ENCODE measurements at regions not wholly inside any gene's neighbourhood (a gene's known extent, or its start where the extent isn't known, plus 50 kb on each side); places are given as distances from the start of the nearest gene placed in this dataset.

DNA sequence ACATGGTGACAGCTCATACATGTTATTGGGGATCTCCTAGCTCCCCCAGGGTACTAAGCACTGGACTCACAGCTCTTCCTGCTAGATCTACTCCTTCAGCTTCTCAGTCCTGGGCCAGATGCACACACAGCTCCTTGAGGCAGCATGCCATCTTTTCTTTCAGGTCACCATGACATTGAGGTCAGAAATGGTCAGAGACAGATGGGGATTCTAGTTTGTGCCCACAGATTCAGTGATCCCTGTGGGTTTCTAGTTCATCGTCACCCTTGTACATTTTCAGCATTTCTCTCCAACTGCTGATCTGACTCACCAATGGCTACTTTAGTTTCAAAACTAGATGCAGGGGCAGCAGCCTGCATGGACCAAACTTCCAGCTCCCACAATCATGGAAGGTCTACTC, 560.7 kb upstream of the PSMD7 start:
- Histone ChIP-seq H3K9me3 (ENCODE audit: control insufficient read depth, low read length) (no peaks in the 10 kb centered on the region), H3K4me3 (ENCODE audit: low read depth, low read length) (no peak overlapping the region), H3K27me3 (ENCODE audit: control insufficient read depth, insufficient read depth, low read length) (no peaks in the 10 kb centered on the region), H3K27ac (no peak overlapping the region), H3K36me3 (ENCODE audit: control insufficient read depth, insufficient read depth, low read length) (no peaks in the 10 kb centered on the region), H3K9ac (no peak overlapping the region), H2AFZ (no peak overlapping the region), H3K79me2 (no peaks in the 10 kb centered on the region), H3K4me1 (no peaks in the 10 kb centered on the region), H3K4me2 (ENCODE audit: low read length) (no peak overlapping the region)
- TF ChIP-seq, protein P1, sequence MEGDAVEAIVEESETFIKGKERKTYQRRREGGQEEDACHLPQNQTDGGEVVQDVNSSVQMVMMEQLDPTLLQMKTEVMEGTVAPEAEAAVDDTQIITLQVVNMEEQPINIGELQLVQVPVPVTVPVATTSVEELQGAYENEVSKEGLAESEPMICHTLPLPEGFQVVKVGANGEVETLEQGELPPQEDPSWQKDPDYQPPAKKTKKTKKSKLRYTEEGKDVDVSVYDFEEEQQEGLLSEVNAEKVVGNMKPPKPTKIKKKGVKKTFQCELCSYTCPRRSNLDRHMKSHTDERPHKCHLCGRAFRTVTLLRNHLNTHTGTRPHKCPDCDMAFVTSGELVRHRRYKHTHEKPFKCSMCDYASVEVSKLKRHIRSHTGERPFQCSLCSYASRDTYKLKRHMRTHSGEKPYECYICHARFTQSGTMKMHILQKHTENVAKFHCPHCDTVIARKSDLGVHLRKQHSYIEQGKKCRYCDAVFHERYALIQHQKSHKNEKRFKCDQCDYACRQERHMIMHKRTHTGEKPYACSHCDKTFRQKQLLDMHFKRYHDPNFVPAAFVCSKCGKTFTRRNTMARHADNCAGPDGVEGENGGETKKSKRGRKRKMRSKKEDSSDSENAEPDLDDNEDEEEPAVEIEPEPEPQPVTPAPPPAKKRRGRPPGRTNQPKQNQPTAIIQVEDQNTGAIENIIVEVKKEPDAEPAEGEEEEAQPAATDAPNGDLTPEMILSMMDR (IDR thresholded peaks at IDR 0.05), result no peak

DNA sequence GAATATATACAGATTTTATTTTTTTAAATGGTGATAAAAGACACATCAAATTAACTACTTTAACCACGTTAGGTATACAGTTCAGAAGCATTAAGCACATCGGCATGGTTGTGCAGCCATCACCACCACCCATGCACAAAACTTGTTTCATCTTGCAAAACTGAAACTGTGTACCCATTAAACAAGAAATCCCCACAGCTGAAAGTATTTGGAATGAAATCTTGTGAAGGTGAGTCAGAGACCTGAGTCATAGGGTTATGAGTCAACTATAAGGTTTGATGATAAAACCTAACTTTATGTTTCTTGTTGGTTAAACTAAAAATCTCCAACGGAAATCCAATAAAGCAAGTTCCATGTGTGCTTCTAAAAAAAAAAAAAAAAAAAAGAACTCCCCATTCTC, 561.6 kb upstream of the PSMD7 start:
- no peak overlapping the region for H3K4me2 ChIP-seq (ENCODE audit: low read length)
- H3K27ac ChIP-seq, result no peak overlapping the region
- H3K36me3 ChIP-seq (ENCODE audit: control insufficient read depth, insufficient read depth, low read length), result no peaks in the 10 kb centered on the region
- H3K9me3 ChIP-seq (ENCODE audit: control insufficient read depth, low read length), result no peaks in the 10 kb centered on the region
- no peaks in the 10 kb centered on the region for H3K27me3 ChIP-seq (ENCODE audit: control insufficient read depth, insufficient read depth, low read length)
- H3K4me3 ChIP-seq (ENCODE audit: low read depth, low read length), result no peak overlapping the region
- TF ChIP-seq, protein P1 (IDR thresholded peaks at IDR 0.05), result no peak
- no peak overlapping the region for H3K9ac ChIP-seq
- no peaks in the 10 kb centered on the region for H3K79me2 ChIP-seq
- no peaks in the 10 kb centered on the region for H3K4me1 ChIP-seq
- H2AFZ ChIP-seq, result no peak overlapping the region

DNA sequence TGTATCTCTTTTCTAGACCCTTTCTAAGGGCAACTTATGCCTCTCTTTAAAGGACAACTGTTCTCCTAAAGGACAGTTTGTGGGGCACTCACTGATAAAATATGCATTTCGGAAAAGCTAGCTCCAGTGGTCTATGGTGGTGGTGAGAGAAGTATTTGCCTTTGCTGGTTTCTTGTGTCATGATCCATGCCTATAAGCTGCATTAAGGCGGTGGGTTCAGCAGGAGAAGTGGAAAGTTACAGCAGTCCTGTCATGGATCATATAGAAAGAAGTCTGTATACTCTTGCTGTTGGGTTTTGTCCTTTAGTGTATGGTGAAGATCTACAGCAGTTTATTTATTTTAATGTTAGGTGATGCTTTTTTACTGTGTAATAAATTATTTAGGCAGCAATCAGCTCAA, 563.9 kb upstream of the PSMD7 start:
- H3K79me2 ChIP-seq, result no peaks in the 10 kb centered on the region
- H3K36me3 ChIP-seq (ENCODE audit: control insufficient read depth, insufficient read depth, low read length), result no peaks in the 10 kb centered on the region
- H3K9ac ChIP-seq, result no peak overlapping the region
- TF ChIP-seq, protein P1 (IDR thresholded peaks at IDR 0.05), result no peak
- H3K27me3 ChIP-seq (ENCODE audit: control insufficient read depth, insufficient read depth, low read length), result no peaks in the 10 kb centered on the region
- H3K27ac ChIP-seq, result no peak overlapping the region
- no peaks in the 10 kb centered on the region for H3K4me1 ChIP-seq
- no peak overlapping the region for H3K4me2 ChIP-seq (ENCODE audit: low read length)
- no peak overlapping the region for H3K4me3 ChIP-seq (ENCODE audit: low read depth, low read length)
- H2AFZ ChIP-seq, result no peak overlapping the region
- no peaks in the 10 kb centered on the region for H3K9me3 ChIP-seq (ENCODE audit: control insufficient read depth, low read length)

DNA sequence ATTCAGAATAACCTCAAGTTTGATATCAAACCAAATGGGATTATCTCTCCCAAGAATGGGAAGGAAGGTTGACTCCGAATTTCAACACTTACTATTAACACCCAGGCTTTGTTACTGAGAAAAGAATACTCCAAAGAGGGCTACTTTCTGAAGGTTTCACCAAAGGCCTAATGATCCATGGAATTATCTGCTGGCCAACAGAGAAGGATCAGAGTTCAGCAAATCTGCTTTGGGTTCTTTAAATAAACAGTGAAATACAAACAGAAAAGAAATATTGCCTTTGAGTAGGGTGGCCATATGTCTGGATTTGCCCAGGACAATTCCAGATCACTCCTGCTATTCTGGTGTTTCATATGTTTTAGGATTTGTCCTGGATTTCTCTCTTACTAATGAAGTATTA, 564.5 kb upstream of the PSMD7 start:
- Histone ChIP-seq H3K27me3 (ENCODE audit: control insufficient read depth, insufficient read depth, low read length) (no peaks in the 10 kb centered on the region), H3K4me3 (ENCODE audit: low read depth, low read length) (no peak overlapping the region), H3K36me3 (ENCODE audit: control insufficient read depth, insufficient read depth, low read length) (no peaks in the 10 kb centered on the region), H3K9me3 (ENCODE audit: control insufficient read depth, low read length) (no peaks in the 10 kb centered on the region), H3K9ac (no peak overlapping the region), H2AFZ (no peak overlapping the region), H3K4me2 (ENCODE audit: low read length) (no peak overlapping the region), H3K79me2 (no peaks in the 10 kb centered on the region), H3K4me1 (no peaks in the 10 kb centered on the region), H3K27ac (no peak overlapping the region)
- TF ChIP-seq, protein P1 (IDR thresholded peaks at IDR 0.05), result no peak

DNA sequence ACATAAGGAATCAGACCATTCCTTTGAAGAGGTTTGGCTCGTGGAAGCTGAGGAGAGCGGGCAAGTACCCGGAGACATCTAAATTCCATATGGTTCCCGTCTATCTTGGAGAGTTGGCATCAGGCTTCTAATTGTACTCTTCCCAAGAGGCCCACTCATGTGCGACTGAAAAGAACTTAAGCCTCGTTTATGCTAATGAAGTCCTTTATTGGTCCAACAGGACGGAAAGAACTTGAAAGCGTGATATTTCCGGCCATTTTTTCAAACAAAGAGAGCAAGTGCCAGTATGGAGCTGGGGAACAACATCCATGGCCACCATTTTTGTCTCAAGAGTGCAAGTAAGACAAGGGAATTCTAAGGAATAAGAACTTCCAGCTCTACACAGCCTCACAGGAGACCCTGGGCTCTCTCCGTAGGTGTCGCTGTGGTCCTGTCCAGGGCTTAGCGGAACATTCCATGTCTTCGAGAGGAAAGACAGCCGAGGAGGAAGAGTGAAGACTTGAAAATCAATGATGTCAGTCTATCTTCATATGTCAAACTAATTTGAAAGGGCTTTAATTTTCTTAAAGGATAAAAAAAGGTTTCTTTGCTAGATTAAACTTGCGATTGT, 566.0 kb upstream of the PSMD7 start:
- TF ChIP-seq, protein P1 (IDR thresholded peaks at IDR 0.05), result no peak
- Histone ChIP-seq H3K27ac (no peak overlapping the region), H3K27me3 (ENCODE audit: control insufficient read depth, insufficient read depth, low read length) (no peaks in the 10 kb centered on the region), H3K79me2 (no peaks in the 10 kb centered on the region), H3K9me3 (ENCODE audit: control insufficient read depth, low read length) (no peaks in the 10 kb centered on the region), H3K36me3 (ENCODE audit: control insufficient read depth, insufficient read depth, low read length) (no peaks in the 10 kb centered on the region), H3K4me2 (ENCODE audit: low read length) (no peak overlapping the region), H2AFZ (no peak overlapping the region), H3K4me3 (ENCODE audit: low read depth, low read length) (no peak overlapping the region), H3K4me1 (no peaks in the 10 kb centered on the region), H3K9ac (no peak overlapping the region)
